ENCODE measurements at regions not wholly inside any gene's neighbourhood (a gene's known extent, or its start where the extent isn't known, plus 50 kb on each side); places are given as distances from the start of the nearest gene placed in this dataset.

GRCh38 chr9:33633636-33634035 is 109.6 kb downstream of the ANKRD18B start:
- TF ChIP-seq POLR2A (IDR thresholded peaks at IDR 0.05; ENCODE audit: low read length) (no peak), GATA1 (IDR thresholded peaks at IDR 0.05; ENCODE audit: low read depth, low read length) (no peak)

All from erythroblast (primary cell).